ENCODE measurements at regions not wholly inside any gene's neighbourhood (a gene's known extent, or its start where the extent isn't known, plus 50 kb on each side); places are given as distances from the start of the nearest gene placed in this dataset.

DNA sequence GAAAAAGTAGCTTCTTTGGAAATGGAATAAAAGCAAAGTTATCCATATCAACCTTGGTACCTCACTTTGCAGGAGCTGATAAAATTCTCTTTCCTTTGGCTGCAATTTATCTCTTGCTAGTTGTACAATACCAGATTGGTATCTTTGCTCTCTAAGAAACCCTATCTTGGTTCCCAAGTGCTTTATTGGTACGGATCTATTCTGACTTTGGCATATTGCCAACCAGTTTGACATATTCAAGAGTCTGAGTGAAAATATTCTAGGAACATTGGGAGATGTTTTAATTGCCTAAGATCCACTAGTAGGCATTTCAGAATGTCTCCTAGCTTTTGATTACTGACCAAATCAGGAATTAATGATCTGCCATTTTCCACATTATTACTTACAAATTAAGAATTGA is 167.2 kb upstream of the ATP2B1 start:
- Histone ChIP-seq H3K36me3 (no peaks in the 10 kb centered on the region), H3K4me3 (no peak overlapping the region), H3K9me3 (peaks cover 0 to 10% (median 0%) of the 10 kb centered on the region in 12 donors), H3K27ac (no peak overlapping the region), H3K27me3 (no peaks in the 10 kb centered on the region), H3K4me1 (peaks cover 0 to 21% (median 0%) of the 10 kb centered on the region in 12 donors)
- no peak for DNase-seq
- intact Hi-C loops (cut with DNase I), result no loop called here
- 32 to 44% (median 36%) methylated on average over 1 of the region's 1 CpG for WGBS, 4 donors
- ATAC-seq, result no peak
- TF ChIP-seq, protein P1, sequence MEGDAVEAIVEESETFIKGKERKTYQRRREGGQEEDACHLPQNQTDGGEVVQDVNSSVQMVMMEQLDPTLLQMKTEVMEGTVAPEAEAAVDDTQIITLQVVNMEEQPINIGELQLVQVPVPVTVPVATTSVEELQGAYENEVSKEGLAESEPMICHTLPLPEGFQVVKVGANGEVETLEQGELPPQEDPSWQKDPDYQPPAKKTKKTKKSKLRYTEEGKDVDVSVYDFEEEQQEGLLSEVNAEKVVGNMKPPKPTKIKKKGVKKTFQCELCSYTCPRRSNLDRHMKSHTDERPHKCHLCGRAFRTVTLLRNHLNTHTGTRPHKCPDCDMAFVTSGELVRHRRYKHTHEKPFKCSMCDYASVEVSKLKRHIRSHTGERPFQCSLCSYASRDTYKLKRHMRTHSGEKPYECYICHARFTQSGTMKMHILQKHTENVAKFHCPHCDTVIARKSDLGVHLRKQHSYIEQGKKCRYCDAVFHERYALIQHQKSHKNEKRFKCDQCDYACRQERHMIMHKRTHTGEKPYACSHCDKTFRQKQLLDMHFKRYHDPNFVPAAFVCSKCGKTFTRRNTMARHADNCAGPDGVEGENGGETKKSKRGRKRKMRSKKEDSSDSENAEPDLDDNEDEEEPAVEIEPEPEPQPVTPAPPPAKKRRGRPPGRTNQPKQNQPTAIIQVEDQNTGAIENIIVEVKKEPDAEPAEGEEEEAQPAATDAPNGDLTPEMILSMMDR (IDR thresholded peaks at IDR 0.05), result no peak
- no peak for TF ChIP-seq POLR2A (IDR thresholded peaks at IDR 0.05)

DNA sequence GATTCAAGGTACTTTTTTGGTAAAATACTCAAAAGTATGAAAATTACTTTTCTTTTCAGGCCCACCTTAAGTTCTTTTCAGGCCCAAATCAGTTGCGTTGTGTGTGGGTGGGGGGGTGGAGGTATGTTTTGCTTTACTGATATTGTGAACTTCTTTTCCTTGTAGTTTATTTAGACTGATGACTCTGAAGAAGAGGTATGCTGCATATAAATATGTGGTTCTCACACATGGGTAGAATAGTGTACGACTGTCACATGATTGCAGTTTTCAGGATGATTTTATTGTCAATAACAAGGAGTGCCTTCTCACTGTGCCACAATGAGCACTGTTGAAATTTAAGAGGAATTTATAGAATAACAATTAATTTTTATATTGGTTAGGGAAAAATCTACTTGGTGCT is 166.6 kb upstream of the ATP2B1 start:
- Histone ChIP-seq H3K36me3 (no peaks in the 10 kb centered on the region), H3K27ac (no peak overlapping the region), H3K27me3 (no peaks in the 10 kb centered on the region), H3K4me1 (peaks cover 0 to 16% (median 0%) of the 10 kb centered on the region in 12 donors), H3K9me3 (peaks cover 0 to 16% (median 2%) of the 10 kb centered on the region in 12 donors), H3K4me3 (no peak overlapping the region)
- ATAC-seq, result no peak
- WGBS, 4 donors, result 89 to 91% (median 91%) methylated on average over 2 of the region's 2 CpGs
- DNase-seq, result no peak
- intact Hi-C loops (cut with DNase I), result no loop called here
- TF ChIP-seq POLR2A (IDR thresholded peaks at IDR 0.05), result no peak
- TF ChIP-seq, protein P1 (IDR thresholded peaks at IDR 0.05), result no peak

DNA sequence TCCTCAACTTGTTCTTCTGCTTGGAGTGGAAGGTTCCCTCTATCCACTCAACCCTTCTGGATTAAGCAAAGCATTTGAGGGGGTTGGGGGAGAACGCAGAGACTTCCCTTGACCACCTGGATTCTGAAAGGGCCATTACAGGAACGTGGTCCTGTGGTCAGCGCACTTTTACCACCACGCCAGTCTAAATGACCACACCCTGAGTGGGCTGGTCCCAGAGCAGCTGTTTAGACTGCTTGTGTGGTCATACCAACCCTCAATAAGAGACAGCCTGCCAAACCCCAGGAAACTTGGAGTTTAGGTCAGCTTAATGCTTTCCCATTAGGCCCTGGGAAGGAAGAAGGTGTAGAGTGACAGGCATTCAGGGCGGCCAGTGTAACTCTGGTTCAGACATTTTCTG is 165.5 kb upstream of the ATP2B1 start:
- TF ChIP-seq POLR2A (IDR thresholded peaks at IDR 0.05), result no peak
- TF ChIP-seq, protein P1 (IDR thresholded peaks at IDR 0.05), result no peak
- Histone ChIP-seq H3K27ac (no peak overlapping the region), H3K4me1 (peaks cover 0 to 6% (median 0%) of the 10 kb centered on the region in 12 donors), H3K9me3 (peaks cover 0 to 23% (median 4%) of the 10 kb centered on the region in 12 donors), H3K36me3 (no peaks in the 10 kb centered on the region), H3K4me3 (no peak overlapping the region), H3K27me3 (no peaks in the 10 kb centered on the region)
- ATAC-seq (peak; percentile 42 to 83 (median 76)), DNase-seq (peak in 4 of 5 donors; percentile 16 to 54 (median 41))
- intact Hi-C loops (cut with DNase I), result no loop called here
- 85 to 93% (median 88%) methylated on average over 5 of the region's 5 CpGs for WGBS, 4 donors

DNA sequence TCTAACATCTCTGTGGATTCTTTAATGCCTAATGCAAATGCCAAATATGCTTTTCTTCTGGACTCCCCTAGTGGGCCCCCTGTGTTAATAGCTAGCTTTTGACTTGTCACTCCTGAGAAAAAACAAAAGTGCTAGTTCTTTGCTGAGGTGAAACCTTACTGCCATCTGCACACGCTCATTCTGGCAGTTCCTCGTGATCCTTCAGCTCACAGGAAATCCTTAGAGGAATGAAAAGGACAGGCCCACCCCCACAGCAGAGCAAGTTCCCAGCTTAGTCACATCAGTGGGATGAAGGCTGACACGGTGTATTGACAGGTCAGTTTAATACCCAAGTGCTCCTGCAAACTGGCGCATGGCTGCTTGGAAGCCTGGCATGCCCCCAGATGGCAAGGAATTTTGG is 165.1 kb upstream of the ATP2B1 start:
- WGBS, 4 donors, result 42 to 63% (median 51%) methylated on average over 4 of the region's 4 CpGs
- Histone ChIP-seq H3K36me3 (no peaks in the 10 kb centered on the region), H3K4me3 (no peak overlapping the region), H3K27ac (no peak overlapping the region), H3K9me3 (peaks cover 0 to 23% (median 4%) of the 10 kb centered on the region in 12 donors), H3K4me1 (peaks cover 0 to 5% (median 0%) of the 10 kb centered on the region in 12 donors), H3K27me3 (no peaks in the 10 kb centered on the region)
- DNase-seq (peak in 2 of 5 donors; percentile 25 to 33), ATAC-seq (peak; percentile 48 to 54 (median 50))
- TF ChIP-seq POLR2A (IDR thresholded peaks at IDR 0.05), result no peak
- TF ChIP-seq, protein P1 (IDR thresholded peaks at IDR 0.05), result no peak
- intact Hi-C loops (cut with DNase I), result no loop called here

All from heart left ventricle (tissue), 16 donors.